GM19328 (cell line): ENCODE measurements at regions not wholly inside any gene's neighbourhood (a gene's known extent, or its start where the extent isn't known, plus 50 kb on each side); places are given as distances from the start of the nearest gene placed in this dataset.

Source experiments
- ATAC-seq: cut with Tn5 transposase; IDR thresholded peaks from one replicate; pipeline ENCODE4 v1.9.1; 2021; ENCODE audit warnings: mild to moderate bottlenecking, moderate library complexity; ENCODE audit not compliant: unreplicated experiment

GRCh38 chr4:74674750-74675149 is 119.6 kb downstream of the BTC start:
- no peak for ATAC-seq

GRCh38 chr4:74675673-74676279 is 118.5 kb downstream of the BTC start:
- no peak for ATAC-seq

GRCh38 chr4:74682567-74683359 is 111.6 kb downstream of the BTC start:
- ATAC-seq = no peak

GRCh38 chr4:74692972-74693371 is 101.4 kb downstream of the BTC start:
- ATAC-seq = no peak
